Suprapubic skin (tissue), 3 donors: ENCODE measurements at regions not wholly inside any gene's neighbourhood (a gene's known extent, or its start where the extent isn't known, plus 50 kb on each side); places are given as distances from the start of the nearest gene placed in this dataset.

Source experiments
- CTCF ChIP-seq, 2 donors: fragments of 200-600 bp in 1 of 2; fragments of 450-650 bp in 1 of 2; sonication (generic) in 1 of 2; IDR thresholded peaks; one replicate each; pipeline ENCODE4 v1.5.1; 2016 to 2019; ENCODE audit warnings: antibody characterized with exemption in 2 of 2, mild to moderate bottlenecking in 1 of 2, moderate library complexity in 1 of 2
- POLR2AphosphoS5 ChIP-seq, 3 donors: sonication (generic); formaldehyde crosslinking; IDR thresholded peaks; one replicate each; pipeline ENCODE4 v1.6.1; 2017; ENCODE audit warnings: antibody characterized with exemption in 3 of 3

DNA sequence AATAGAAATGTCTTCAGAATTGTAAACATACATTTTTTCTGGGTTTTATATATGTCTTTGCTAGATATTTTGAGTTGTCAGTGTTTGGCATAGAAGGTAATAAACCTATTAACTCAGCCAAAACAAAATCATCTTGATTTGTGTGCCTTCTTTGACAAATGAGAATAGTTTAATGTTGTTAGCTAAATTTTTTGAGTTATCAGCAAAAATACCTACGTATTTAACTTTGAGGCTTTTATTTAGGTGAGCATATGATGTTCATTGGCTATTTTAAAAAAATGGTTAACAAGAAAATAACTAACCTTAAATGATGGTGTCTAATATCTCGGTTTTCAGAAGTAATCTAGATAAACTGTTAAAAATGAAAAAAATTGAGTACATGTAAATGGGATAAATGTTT, 83.2 kb upstream of the SLC5A9 start:
- TF ChIP-seq POLR2AphosphoS5 (IDR thresholded peaks at IDR 0.05), result no peak
- TF ChIP-seq CTCF (IDR thresholded peaks at IDR 0.05), result no peak
